ENCODE measurements at regions not wholly inside any gene's neighbourhood (a gene's known extent, or its start where the extent isn't known, plus 50 kb on each side); places are given as distances from the start of the nearest gene placed in this dataset.

- Histone ChIP-seq H3K36me3 (no peaks in the 10 kb centered on the region), H3K4me1 (no peaks in the 10 kb centered on the region), H3K27ac (no peak overlapping the region), H3K4me3 (no peak overlapping the region), H3K9me3 (no peaks in the 10 kb centered on the region), H3K27me3 (no peaks in the 10 kb centered on the region)
- intact Hi-C loops (cut with DNase I) = no loop called here
- DNase-seq (ENCODE audit: low spot score in 2 of 2) = no peak
- TF ChIP-seq, protein P1, sequence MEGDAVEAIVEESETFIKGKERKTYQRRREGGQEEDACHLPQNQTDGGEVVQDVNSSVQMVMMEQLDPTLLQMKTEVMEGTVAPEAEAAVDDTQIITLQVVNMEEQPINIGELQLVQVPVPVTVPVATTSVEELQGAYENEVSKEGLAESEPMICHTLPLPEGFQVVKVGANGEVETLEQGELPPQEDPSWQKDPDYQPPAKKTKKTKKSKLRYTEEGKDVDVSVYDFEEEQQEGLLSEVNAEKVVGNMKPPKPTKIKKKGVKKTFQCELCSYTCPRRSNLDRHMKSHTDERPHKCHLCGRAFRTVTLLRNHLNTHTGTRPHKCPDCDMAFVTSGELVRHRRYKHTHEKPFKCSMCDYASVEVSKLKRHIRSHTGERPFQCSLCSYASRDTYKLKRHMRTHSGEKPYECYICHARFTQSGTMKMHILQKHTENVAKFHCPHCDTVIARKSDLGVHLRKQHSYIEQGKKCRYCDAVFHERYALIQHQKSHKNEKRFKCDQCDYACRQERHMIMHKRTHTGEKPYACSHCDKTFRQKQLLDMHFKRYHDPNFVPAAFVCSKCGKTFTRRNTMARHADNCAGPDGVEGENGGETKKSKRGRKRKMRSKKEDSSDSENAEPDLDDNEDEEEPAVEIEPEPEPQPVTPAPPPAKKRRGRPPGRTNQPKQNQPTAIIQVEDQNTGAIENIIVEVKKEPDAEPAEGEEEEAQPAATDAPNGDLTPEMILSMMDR (IDR thresholded peaks at IDR 0.05) = no peak
Measured at GRCh38 chr17:71004413-71004812, 835.1 kb downstream of the KCNJ2 start.

GRCh38 chr17:71011391-71011790 lies 842.1 kb downstream of the KCNJ2 start:
- Histone ChIP-seq H3K27ac (no peak overlapping the region), H3K27me3 (no peaks in the 10 kb centered on the region), H3K9me3 (no peaks in the 10 kb centered on the region), H3K36me3 (no peaks in the 10 kb centered on the region), H3K4me3 (no peak overlapping the region), H3K4me1 (no peaks in the 10 kb centered on the region)
- DNase-seq (ENCODE audit: low spot score in 2 of 2) = no peak
- intact Hi-C loops (cut with DNase I) = no loop called here
- TF ChIP-seq, protein P1 (IDR thresholded peaks at IDR 0.05) = no peak

DNA sequence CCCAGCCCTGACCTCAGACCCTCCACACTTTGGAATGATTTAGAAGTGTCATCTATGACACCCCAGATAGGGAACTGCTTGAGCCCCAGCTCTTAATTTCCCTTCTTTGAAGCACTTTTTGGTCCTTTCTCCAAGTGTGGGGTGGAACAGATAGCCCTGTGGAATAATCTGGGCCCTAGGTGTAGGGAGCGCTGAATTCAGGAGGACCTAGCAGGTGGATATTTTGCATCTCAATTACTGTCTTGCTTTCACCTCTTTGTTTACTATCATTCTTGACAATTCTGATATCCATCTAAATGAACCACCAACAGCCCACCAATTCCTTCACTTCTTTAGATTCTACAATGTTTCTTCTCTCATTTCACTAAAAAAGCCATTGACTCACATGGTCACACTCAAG lies 850.4 kb downstream of the KCNJ2 start:
- no peak overlapping the region for H3K4me3 ChIP-seq
- intact Hi-C loops (cut with DNase I) = no loop called here
- no peaks in the 10 kb centered on the region for H3K9me3 ChIP-seq

DNA sequence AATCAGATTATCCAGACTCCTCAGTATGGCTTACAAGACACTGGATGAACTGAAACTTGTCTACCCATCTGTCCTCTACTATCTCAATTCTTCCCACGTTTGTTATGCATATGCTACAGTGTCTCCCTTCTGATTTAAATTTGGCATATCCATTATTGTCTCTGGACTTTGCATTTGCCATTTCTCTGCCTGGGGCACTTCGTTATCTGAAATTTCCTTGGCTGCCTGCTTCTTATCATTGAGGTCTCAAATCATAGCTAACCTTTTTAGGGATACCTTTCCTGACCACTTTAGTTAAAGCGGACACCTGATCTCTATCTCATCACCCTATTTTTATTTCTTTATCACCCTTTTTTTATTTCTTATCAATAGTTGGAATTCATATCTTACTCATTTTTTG lies 853.4 kb downstream of the KCNJ2 start:
- TF ChIP-seq, protein P1 (IDR thresholded peaks at IDR 0.05) = no peak
- Histone ChIP-seq H3K36me3 (no peaks in the 10 kb centered on the region), H3K9me3 (no peaks in the 10 kb centered on the region), H3K27ac (no peak overlapping the region), H3K4me3 (no peak overlapping the region), H3K4me1 (no peaks in the 10 kb centered on the region), H3K27me3 (no peaks in the 10 kb centered on the region)
- intact Hi-C loops (cut with DNase I) = no loop called here
- no peak for DNase-seq (ENCODE audit: low spot score in 2 of 2)

More for the DNA sequence above, 850.4 kb downstream of the KCNJ2 start:
- no peaks in the 10 kb centered on the region for H3K4me1 ChIP-seq
- no peaks in the 10 kb centered on the region for H3K27me3 ChIP-seq
- H3K27ac ChIP-seq = no peak overlapping the region
- H3K36me3 ChIP-seq = no peaks in the 10 kb centered on the region
- DNase-seq (ENCODE audit: low spot score in 2 of 2) = no peak
- TF ChIP-seq, protein P1 (IDR thresholded peaks at IDR 0.05) = no peak

GRCh38 chr17:71023249-71024030 lies 854.1 kb downstream of the KCNJ2 start:
- intact Hi-C loops (cut with DNase I) = no loop called here
- no peak for DNase-seq (ENCODE audit: low spot score in 2 of 2)
- no peaks in the 10 kb centered on the region for H3K36me3 ChIP-seq
- H3K27ac ChIP-seq = no peak overlapping the region
- no peaks in the 10 kb centered on the region for H3K9me3 ChIP-seq
- TF ChIP-seq, protein P1 (IDR thresholded peaks at IDR 0.05) = no peak
- H3K4me3 ChIP-seq = no peak overlapping the region
- H3K4me1 ChIP-seq = no peaks in the 10 kb centered on the region
- no peaks in the 10 kb centered on the region for H3K27me3 ChIP-seq
